Cerebellar nuclear complex (tissue), 1 donor: ENCODE measurements at regions not wholly inside any gene's neighbourhood (a gene's known extent, or its start where the extent isn't known, plus 50 kb on each side); places are given as distances from the start of the nearest gene placed in this dataset.
"Not testable (repeated sequence)": the region's sequence is repeated elsewhere in the genome, so short reads cannot be mapped to it uniquely, and the experiment has no call there.

ENCODE experiments used
- DNase-seq, 2 experiments: peaks; one replicate each; lab custom pipeline; 2025; lab: John Stamatoyannopoulos, UW

GRCh38 chr2:138315619-138316018 lies 186.0 kb upstream of the SPOPL start:
- not testable (repeated sequence) for DNase-seq

- no peak for DNase-seq
These were observed 182.0 kb upstream of the SPOPL start for GRCh38 chr2:138319616-138320015.

GRCh38 chr2:138321458-138321857 lies 180.1 kb upstream of the SPOPL start:
- no peak for DNase-seq

- no peak for DNase-seq
These were observed 178.0 kb upstream of the SPOPL start for GRCh38 chr2:138323382-138324067.

GRCh38 chr2:138324068-138324771 lies 177.3 kb upstream of the SPOPL start:
- no peak for DNase-seq

GRCh38 chr2:138327967-138328366 lies 173.6 kb upstream of the SPOPL start:
- DNase-seq: no peak

GRCh38 chr2:138329162-138329561 lies 172.4 kb upstream of the SPOPL start:
- no peak for DNase-seq

- DNase-seq: no peak
These were observed 172.0 kb upstream of the SPOPL start for GRCh38 chr2:138329591-138329990.

GRCh38 chr2:138333121-138333520 lies 168.4 kb upstream of the SPOPL start:
- no peak for DNase-seq

- no peak for DNase-seq
These were observed 167.9 kb upstream of the SPOPL start for GRCh38 chr2:138333677-138334076.

GRCh38 chr2:138334323-138334722 lies 167.2 kb upstream of the SPOPL start:
- no peak for DNase-seq

- DNase-seq: no peak
These were observed 166.5 kb upstream of the SPOPL start for GRCh38 chr2:138335036-138335435.

GRCh38 chr2:138336146-138336545 lies 165.4 kb upstream of the SPOPL start:
- DNase-seq: no peak

- no peak for DNase-seq
These were observed 146.3 kb upstream of the SPOPL start for GRCh38 chr2:138355244-138355643.

GRCh38 chr2:138356178-138356577 lies 145.4 kb upstream of the SPOPL start:
- no peak for DNase-seq

- no peak for DNase-seq
These were observed 142.0 kb upstream of the SPOPL start for GRCh38 chr2:138359532-138359931.

GRCh38 chr2:138364554-138365162 lies 136.9 kb upstream of the SPOPL start:
- no peak for DNase-seq

GRCh38 chr2:138365581-138365980 lies 136.0 kb upstream of the SPOPL start:
- no peak for DNase-seq

- no peak for DNase-seq
These were observed 131.7 kb upstream of the SPOPL start for GRCh38 chr2:138369856-138370255.

- DNase-seq: no peak
These were observed 127.6 kb upstream of the SPOPL start for GRCh38 chr2:138373993-138374408.

GRCh38 chr2:138381373-138381772 lies 120.2 kb upstream of the SPOPL start:
- DNase-seq: no peak

GRCh38 chr2:138382672-138383071 lies 118.9 kb upstream of the SPOPL start:
- DNase-seq: no peak

GRCh38 chr2:138386191-138386590 lies 115.4 kb upstream of the SPOPL start:
- not testable (repeated sequence) for DNase-seq
